ENCODE measurements at regions not wholly inside any gene's neighbourhood (a gene's known extent, or its start where the extent isn't known, plus 50 kb on each side); places are given as distances from the start of the nearest gene placed in this dataset.

DNA sequence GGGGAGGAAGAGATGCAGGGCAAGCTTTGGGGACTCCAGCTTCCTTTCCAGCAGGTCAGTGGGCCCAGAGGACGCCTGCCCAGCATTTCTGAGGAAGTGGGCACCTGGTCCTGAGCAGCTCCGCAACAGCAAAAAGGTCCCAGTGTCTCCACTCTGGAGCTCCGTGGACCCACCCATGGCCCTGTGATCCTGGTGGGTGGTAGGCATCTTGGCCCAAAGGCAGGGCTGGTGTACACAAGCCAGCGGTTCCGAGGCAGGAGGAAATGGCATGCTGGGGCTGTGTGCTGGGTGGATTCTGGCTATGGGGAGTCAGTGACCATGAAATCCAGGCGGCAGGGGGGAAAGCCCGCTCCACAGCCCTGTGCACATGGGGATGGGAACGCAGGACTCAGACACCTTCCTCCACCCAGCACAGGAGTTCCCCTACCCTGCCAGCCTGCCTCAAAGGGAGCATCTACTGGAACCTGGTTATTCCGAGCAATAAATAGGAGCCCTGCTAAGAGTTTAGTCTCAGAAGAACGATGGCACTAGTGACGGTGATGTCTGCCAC is 206.0 kb downstream of the GLI2 start:
- no peak for TF ChIP-seq CTCF (IDR thresholded peaks at IDR 0.05; ENCODE audit: extremely low read depth, missing control alignments)
- no peak for DNase-seq (ENCODE audit: low spot score)

GRCh38 chr2:120942658-120943057 is 207.0 kb downstream of the GLI2 start:
- DNase-seq (ENCODE audit: low spot score): no peak
- no peak for TF ChIP-seq CTCF (IDR thresholded peaks at IDR 0.05; ENCODE audit: extremely low read depth, missing control alignments)

GRCh38 chr2:120943403-120944034 is 207.9 kb downstream of the GLI2 start:
- TF ChIP-seq CTCF (IDR thresholded peaks at IDR 0.05; ENCODE audit: extremely low read depth, missing control alignments): no peak
- no peak for DNase-seq (ENCODE audit: low spot score)

- TF ChIP-seq CTCF (IDR thresholded peaks at IDR 0.05; ENCODE audit: extremely low read depth, missing control alignments): no peak
- DNase-seq (ENCODE audit: low spot score): no peak
These were observed 208.9 kb downstream of the GLI2 start for GRCh38 chr2:120944575-120944974.

GRCh38 chr2:120945091-120945490 is 209.4 kb downstream of the GLI2 start:
- no peak for DNase-seq (ENCODE audit: low spot score)
- TF ChIP-seq CTCF (IDR thresholded peaks at IDR 0.05; ENCODE audit: extremely low read depth, missing control alignments): no peak

- TF ChIP-seq CTCF (IDR thresholded peaks at IDR 0.05; ENCODE audit: extremely low read depth, missing control alignments): no peak
- DNase-seq (ENCODE audit: low spot score): no peak
These were observed 210.3 kb downstream of the GLI2 start for GRCh38 chr2:120945832-120946499.

GRCh38 chr2:120947327-120947726 is 211.7 kb downstream of the GLI2 start:
- DNase-seq (ENCODE audit: low spot score): no peak
- TF ChIP-seq CTCF (IDR thresholded peaks at IDR 0.05; ENCODE audit: extremely low read depth, missing control alignments): no peak

Data from GM20000 (cell line).